ENCODE measurements at regions not wholly inside any gene's neighbourhood (a gene's known extent, or its start where the extent isn't known, plus 50 kb on each side); places are given as distances from the start of the nearest gene placed in this dataset.

DNA sequence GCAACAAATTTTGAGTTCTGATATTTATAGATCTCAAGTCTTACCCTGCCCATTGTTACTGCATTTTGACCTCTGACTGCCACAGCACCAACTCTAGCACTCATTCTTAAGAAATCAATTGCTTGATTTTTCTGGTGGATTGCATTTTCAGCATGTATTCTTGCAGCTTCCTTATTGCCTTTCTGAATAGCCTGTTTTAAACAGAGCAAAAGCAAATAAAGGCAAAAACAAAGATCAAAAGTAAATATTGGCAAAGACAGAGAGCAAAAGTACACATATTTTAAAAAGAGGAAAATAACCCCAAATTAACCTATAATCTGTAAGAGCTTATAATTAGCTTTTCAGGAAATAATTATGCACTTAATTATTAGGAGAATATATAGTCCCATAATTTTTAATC is 129.4 kb upstream of the TENT5D start:
- DNase-seq (ENCODE audit: low read depth in 2 of 2): no peak
- TF ChIP-seq, protein P1, sequence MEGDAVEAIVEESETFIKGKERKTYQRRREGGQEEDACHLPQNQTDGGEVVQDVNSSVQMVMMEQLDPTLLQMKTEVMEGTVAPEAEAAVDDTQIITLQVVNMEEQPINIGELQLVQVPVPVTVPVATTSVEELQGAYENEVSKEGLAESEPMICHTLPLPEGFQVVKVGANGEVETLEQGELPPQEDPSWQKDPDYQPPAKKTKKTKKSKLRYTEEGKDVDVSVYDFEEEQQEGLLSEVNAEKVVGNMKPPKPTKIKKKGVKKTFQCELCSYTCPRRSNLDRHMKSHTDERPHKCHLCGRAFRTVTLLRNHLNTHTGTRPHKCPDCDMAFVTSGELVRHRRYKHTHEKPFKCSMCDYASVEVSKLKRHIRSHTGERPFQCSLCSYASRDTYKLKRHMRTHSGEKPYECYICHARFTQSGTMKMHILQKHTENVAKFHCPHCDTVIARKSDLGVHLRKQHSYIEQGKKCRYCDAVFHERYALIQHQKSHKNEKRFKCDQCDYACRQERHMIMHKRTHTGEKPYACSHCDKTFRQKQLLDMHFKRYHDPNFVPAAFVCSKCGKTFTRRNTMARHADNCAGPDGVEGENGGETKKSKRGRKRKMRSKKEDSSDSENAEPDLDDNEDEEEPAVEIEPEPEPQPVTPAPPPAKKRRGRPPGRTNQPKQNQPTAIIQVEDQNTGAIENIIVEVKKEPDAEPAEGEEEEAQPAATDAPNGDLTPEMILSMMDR (IDR thresholded peaks at IDR 0.05; ENCODE audit: low read depth, low read length): no peak
- H3K4me3 ChIP-seq (replicated peaks in 1 of 2; ENCODE audit: low read depth in 2 of 2, low read length in 2 of 2): no peak overlapping the region

DNA sequence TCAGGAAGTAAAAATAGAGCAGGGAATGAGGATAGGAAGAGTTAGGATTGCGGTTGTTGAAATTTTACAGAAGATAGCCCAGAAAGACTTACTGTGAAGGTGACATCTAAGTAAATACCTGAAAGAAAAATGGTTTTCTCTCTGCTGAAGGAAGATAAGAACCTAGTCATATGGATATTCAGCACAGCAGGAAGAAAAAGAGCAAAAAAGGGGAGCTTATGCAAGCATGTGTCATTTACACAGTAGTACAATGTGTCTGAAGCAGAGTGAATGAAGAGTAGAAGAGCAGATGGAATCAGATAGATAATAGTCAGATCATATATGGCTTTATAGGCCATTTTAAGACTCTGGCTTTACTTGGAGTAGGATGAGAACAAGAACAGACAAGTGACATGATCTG is 126.9 kb upstream of the TENT5D start:
- no peak overlapping the region for H3K4me3 ChIP-seq (replicated peaks in 1 of 2; ENCODE audit: low read depth in 2 of 2, low read length in 2 of 2)
- TF ChIP-seq, protein P1 (IDR thresholded peaks at IDR 0.05; ENCODE audit: low read depth, low read length): no peak

DNA sequence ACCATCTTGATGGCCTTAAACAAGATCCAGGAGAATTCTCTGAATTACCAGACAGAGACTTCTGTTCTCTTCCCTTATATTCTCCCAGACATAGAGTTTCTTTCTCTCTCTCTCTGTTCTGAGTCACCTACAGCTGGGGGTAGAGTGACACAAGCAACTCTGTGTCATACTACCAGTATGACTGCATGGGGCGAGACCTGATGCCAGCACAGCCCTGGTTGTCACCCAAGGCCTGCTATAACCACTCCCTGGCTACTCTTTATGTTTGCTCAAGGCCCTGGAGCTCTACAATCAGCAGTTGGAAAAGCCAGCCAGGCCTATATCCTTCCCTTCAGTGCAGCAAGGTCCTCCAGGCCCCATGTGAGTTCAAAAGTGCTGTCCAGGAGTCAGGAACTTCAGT is 114.2 kb upstream of the TENT5D start:
- no peak overlapping the region for H3K4me3 ChIP-seq (replicated peaks in 1 of 2; ENCODE audit: low read depth in 2 of 2, low read length in 2 of 2)
- TF ChIP-seq, protein P1 (IDR thresholded peaks at IDR 0.05; ENCODE audit: low read depth, low read length): no peak
- DNase-seq (ENCODE audit: low read depth in 2 of 2): no peak

More for the DNA sequence above, 126.9 kb upstream of the TENT5D start:
- no peak for DNase-seq (ENCODE audit: low read depth in 2 of 2)

DNA sequence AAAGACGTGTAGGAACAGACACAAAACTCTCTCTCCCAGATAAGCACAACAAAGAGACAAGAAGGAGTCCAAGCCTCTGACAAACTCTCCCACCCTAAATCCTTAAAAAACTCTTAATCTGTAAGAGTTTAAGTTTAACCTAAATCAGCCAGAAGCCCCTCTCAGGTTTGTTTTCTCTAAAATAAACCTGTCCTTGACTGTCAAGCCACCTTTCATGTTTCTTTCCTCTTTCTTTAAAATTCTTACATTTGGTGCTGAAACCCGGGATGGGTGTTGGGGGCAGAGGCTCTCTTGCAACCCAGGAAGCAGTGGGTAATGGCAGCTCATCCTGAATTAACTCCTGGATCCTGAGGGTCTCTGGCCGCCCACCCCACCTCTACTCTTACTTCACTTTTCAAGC is 107.8 kb upstream of the TENT5D start:
- DNase-seq (ENCODE audit: low read depth in 2 of 2): no peak
- TF ChIP-seq, protein P1 (IDR thresholded peaks at IDR 0.05; ENCODE audit: low read depth, low read length): no peak
- H3K4me3 ChIP-seq (replicated peaks in 1 of 2; ENCODE audit: low read depth in 2 of 2, low read length in 2 of 2): no peak overlapping the region

DNA sequence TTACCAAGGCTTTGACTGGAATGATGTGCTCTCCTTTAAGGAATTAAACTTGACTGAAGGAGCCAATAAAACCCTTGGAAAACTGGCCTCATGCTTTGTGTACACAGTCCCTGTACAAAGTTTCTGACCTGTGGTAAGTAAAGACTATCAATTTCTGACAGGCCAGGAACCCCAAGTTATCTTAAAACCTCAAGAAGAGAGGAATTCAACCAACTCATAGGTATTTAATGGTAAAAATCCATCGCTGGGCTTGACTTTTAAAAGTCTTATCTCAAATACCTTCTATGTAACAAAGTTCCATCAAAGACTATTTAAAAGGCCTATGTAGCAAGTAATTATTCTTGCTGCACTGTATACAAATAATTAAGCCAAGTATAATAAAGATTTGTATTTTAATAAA is 103.7 kb upstream of the TENT5D start:
- DNase-seq (ENCODE audit: low read depth in 2 of 2): no peak
- H3K4me3 ChIP-seq (replicated peaks in 1 of 2; ENCODE audit: low read depth in 2 of 2, low read length in 2 of 2): no peak overlapping the region
- TF ChIP-seq, protein P1 (IDR thresholded peaks at IDR 0.05; ENCODE audit: low read depth, low read length): no peak

DNA sequence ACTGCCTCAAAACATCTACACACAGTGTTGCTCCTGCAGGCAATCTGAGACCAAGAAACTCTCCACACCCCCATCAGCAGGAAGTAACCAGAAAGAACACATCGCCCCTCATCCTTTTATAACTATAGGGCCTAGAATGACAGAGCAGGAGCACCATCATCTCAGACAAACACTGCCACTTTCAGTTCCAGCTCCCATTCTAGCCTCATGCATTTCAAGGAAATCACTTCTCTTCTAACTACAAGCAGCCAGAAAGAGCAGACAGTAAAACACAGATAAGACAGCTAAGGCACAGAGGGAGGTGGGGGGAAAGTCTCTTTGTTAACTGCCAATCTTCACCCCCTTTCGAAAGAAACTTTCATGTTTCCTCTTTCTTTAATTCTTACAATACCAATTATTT is 102.6 kb upstream of the TENT5D start:
- no peak overlapping the region for H3K4me3 ChIP-seq (replicated peaks in 1 of 2; ENCODE audit: low read depth in 2 of 2, low read length in 2 of 2)
- TF ChIP-seq, protein P1 (IDR thresholded peaks at IDR 0.05; ENCODE audit: low read depth, low read length): no peak
- no peak for DNase-seq (ENCODE audit: low read depth in 2 of 2)

DNA sequence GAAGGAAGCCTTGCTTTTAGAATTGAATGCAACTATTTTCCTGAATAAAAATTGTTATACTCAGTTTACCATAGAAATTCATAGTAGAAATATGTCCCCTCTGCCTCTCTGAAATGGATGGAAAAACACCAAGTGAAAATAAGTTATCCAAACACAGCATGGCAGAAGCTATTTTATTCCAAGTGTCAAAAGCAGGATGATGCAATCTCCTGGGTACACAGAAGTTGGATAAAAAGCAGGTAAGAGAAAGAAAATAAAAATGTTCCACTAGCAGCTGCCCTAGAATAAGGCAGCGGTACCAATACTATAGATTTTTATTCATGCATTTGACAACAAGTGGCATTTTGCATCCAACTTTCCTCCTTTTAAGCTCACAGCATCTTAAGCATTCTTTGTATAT is 89.0 kb upstream of the TENT5D start:
- TF ChIP-seq, protein P1 (IDR thresholded peaks at IDR 0.05; ENCODE audit: low read depth, low read length): no peak
- H3K4me3 ChIP-seq (replicated peaks in 1 of 2; ENCODE audit: low read depth in 2 of 2, low read length in 2 of 2): no peak overlapping the region
- DNase-seq (ENCODE audit: low read depth in 2 of 2): no peak
